ENCODE measurements at regions not wholly inside any gene's neighbourhood (a gene's known extent, or its start where the extent isn't known, plus 50 kb on each side); places are given as distances from the start of the nearest gene placed in this dataset.

- H3K23ac ChIP-seq (ENCODE audit: low read length): no peak overlapping the region
- H2BK5ac ChIP-seq (ENCODE audit: low read depth, low read length, poor library complexity): no peak overlapping the region
- H3K27me3 ChIP-seq (ENCODE audit: insufficient read depth, low read length): no peaks in the 10 kb centered on the region
- H3K4me1 ChIP-seq (ENCODE audit: control insufficient read depth in 1 of 2, insufficient read depth in 2 of 2, low read length in 2 of 2): no peaks in the 10 kb centered on the region
- DNase-seq: no peak
- no peak overlapping the region for H3K4ac ChIP-seq (ENCODE audit: low read depth, low read length)
- H4K12ac ChIP-seq (ENCODE audit: low read depth, low read length): no peak overlapping the region
- no peak overlapping the region for H3K4me2 ChIP-seq (ENCODE audit: low read length)
- no peak overlapping the region for H2AK5ac ChIP-seq (ENCODE audit: low read length)
- WGBS (ENCODE audit: extremely low coverage, insufficient coverage, insufficient read length): no CpG with 5 or more reads among the region's 5 CpGs
- no peaks in the 10 kb centered on the region for H3K79me2 ChIP-seq (ENCODE audit: control insufficient read depth, insufficient read depth, low read length, poor library complexity)
- no peak overlapping the region for H4K8ac ChIP-seq (ENCODE audit: low read depth, low read length)
- no peak overlapping the region for H2BK12ac ChIP-seq (ENCODE audit: low read length)
- H3K18ac ChIP-seq (ENCODE audit: low read length): no peak overlapping the region
- H3K27ac ChIP-seq (ENCODE audit: low read depth, low read length): no peak overlapping the region
- no peak overlapping the region for H3K14ac ChIP-seq (ENCODE audit: low read length)
- no peaks in the 10 kb centered on the region for H3K36me3 ChIP-seq (ENCODE audit: control insufficient read depth in 1 of 2, insufficient read depth in 2 of 2, low read length in 2 of 2)
- H3K79me1 ChIP-seq (ENCODE audit: low read length): no peaks in the 10 kb centered on the region
- no peak overlapping the region for H3K4me3 ChIP-seq (ENCODE audit: low read depth, low read length)
- no peaks in the 10 kb centered on the region for H3K9me3 ChIP-seq (ENCODE audit: insufficient read depth, low read depth, low read length)
- H4K91ac ChIP-seq (ENCODE audit: low read depth, low read length): no peak overlapping the region
- no peak overlapping the region for H3K9ac ChIP-seq (ENCODE audit: low read length)
- H2AFZ ChIP-seq (ENCODE audit: insufficient read depth, low read length, poor library complexity): no peak overlapping the region
- no peak overlapping the region for H2BK120ac ChIP-seq (ENCODE audit: insufficient read depth, low read length, poor library complexity)
These were observed 229.1 kb upstream of the ZFHX3 start for GRCh38 chr16:73277071-73277470.

DNA sequence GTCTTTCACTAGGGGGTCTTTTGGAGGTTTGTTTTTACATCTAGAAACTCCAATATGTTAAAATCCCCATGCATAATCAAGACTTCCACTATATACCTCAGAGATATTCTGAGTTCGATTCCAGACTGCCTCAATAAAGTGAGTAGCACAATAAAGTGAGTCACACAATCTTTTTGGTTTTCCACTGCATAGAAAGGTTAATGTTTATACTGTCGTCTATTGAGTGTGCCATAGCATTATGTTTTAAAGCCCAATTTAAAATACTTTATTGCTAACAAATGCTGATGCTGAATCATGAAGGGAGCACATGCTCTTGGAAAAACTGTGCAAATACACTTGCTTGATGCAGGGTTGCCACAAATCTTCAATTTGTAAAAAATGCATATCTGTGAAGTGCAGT lies 227.5 kb upstream of the ZFHX3 start:
- H3K36me3 ChIP-seq (ENCODE audit: control insufficient read depth in 1 of 2, insufficient read depth in 2 of 2, low read length in 2 of 2): no peaks in the 10 kb centered on the region
- no peak overlapping the region for H2AK5ac ChIP-seq (ENCODE audit: low read length)
- no peak overlapping the region for H3K27ac ChIP-seq (ENCODE audit: low read depth, low read length)
- H4K8ac ChIP-seq (ENCODE audit: low read depth, low read length): no peak overlapping the region
- H3K4ac ChIP-seq (ENCODE audit: low read depth, low read length): no peak overlapping the region
- no peak overlapping the region for H3K23ac ChIP-seq (ENCODE audit: low read length)
- H3K18ac ChIP-seq (ENCODE audit: low read length): no peak overlapping the region
- H4K91ac ChIP-seq (ENCODE audit: low read depth, low read length): no peak overlapping the region
- H3K79me1 ChIP-seq (ENCODE audit: low read length): no peaks in the 10 kb centered on the region
- H3K4me1 ChIP-seq (ENCODE audit: control insufficient read depth in 1 of 2, insufficient read depth in 2 of 2, low read length in 2 of 2): no peaks in the 10 kb centered on the region
- no peaks in the 10 kb centered on the region for H3K9me3 ChIP-seq (ENCODE audit: insufficient read depth, low read depth, low read length)
- no peak for DNase-seq
- no peak overlapping the region for H4K12ac ChIP-seq (ENCODE audit: low read depth, low read length)
- no peak overlapping the region for H2BK5ac ChIP-seq (ENCODE audit: low read depth, low read length, poor library complexity)
- no peak overlapping the region for H2AFZ ChIP-seq (ENCODE audit: insufficient read depth, low read length, poor library complexity)
- no peaks in the 10 kb centered on the region for H3K79me2 ChIP-seq (ENCODE audit: control insufficient read depth, insufficient read depth, low read length, poor library complexity)
- no peak overlapping the region for H2BK120ac ChIP-seq (ENCODE audit: insufficient read depth, low read length, poor library complexity)
- H3K4me2 ChIP-seq (ENCODE audit: low read length): no peak overlapping the region
- H3K4me3 ChIP-seq (ENCODE audit: low read depth, low read length): no peak overlapping the region
- no CpG with 5 or more reads among the region's 2 CpGs for WGBS (ENCODE audit: extremely low coverage, insufficient coverage, insufficient read length)
- H3K9ac ChIP-seq (ENCODE audit: low read length): no peak overlapping the region
- H3K27me3 ChIP-seq (ENCODE audit: insufficient read depth, low read length): no peaks in the 10 kb centered on the region
- H3K14ac ChIP-seq (ENCODE audit: low read length): no peak overlapping the region
- H2BK12ac ChIP-seq (ENCODE audit: low read length): no peak overlapping the region

DNA sequence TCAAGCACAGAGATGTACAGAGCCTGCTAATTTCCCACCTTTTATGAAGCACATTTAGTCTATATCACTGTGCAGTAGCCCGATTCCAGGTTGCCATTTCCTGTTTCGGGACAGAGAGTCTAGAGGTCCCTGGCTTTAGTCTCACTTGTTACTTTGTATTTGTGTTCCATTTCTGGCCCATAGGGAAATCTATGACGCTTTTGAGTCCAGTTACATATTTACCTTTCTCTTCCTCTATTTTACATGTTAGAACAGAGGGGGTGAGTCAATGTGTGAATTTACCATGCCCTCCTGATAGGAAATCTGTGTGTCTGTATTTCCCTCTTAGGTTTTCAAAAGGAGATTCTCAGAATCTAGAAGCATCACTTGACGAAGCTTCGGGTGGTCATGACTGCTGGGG lies 227.1 kb upstream of the ZFHX3 start:
- H3K79me2 ChIP-seq (ENCODE audit: control insufficient read depth, insufficient read depth, low read length, poor library complexity): no peaks in the 10 kb centered on the region
- no peak for DNase-seq
- H2AFZ ChIP-seq (ENCODE audit: insufficient read depth, low read length, poor library complexity): no peak overlapping the region
- no peak overlapping the region for H4K8ac ChIP-seq (ENCODE audit: low read depth, low read length)
- no peak overlapping the region for H3K27ac ChIP-seq (ENCODE audit: low read depth, low read length)
- H3K79me1 ChIP-seq (ENCODE audit: low read length): no peaks in the 10 kb centered on the region
- no peak overlapping the region for H2AK5ac ChIP-seq (ENCODE audit: low read length)
- H3K14ac ChIP-seq (ENCODE audit: low read length): no peak overlapping the region
- H3K36me3 ChIP-seq (ENCODE audit: control insufficient read depth in 1 of 2, insufficient read depth in 2 of 2, low read length in 2 of 2): no peaks in the 10 kb centered on the region
- no peak overlapping the region for H3K4me2 ChIP-seq (ENCODE audit: low read length)
- H4K12ac ChIP-seq (ENCODE audit: low read depth, low read length): no peak overlapping the region
- no peak overlapping the region for H3K4ac ChIP-seq (ENCODE audit: low read depth, low read length)
- H2BK12ac ChIP-seq (ENCODE audit: low read length): no peak overlapping the region
- H3K4me1 ChIP-seq (ENCODE audit: control insufficient read depth in 1 of 2, insufficient read depth in 2 of 2, low read length in 2 of 2): no peaks in the 10 kb centered on the region
- H2BK120ac ChIP-seq (ENCODE audit: insufficient read depth, low read length, poor library complexity): no peak overlapping the region
- WGBS (ENCODE audit: extremely low coverage, insufficient coverage, insufficient read length): no CpG with 5 or more reads among the region's 5 CpGs
- H3K18ac ChIP-seq (ENCODE audit: low read length): no peak overlapping the region
- no peak overlapping the region for H2BK5ac ChIP-seq (ENCODE audit: low read depth, low read length, poor library complexity)
- no peaks in the 10 kb centered on the region for H3K9me3 ChIP-seq (ENCODE audit: insufficient read depth, low read depth, low read length)
- H3K9ac ChIP-seq (ENCODE audit: low read length): no peak overlapping the region
- H4K91ac ChIP-seq (ENCODE audit: low read depth, low read length): no peak overlapping the region
- no peak overlapping the region for H3K23ac ChIP-seq (ENCODE audit: low read length)
- H3K4me3 ChIP-seq (ENCODE audit: low read depth, low read length): no peak overlapping the region
- no peaks in the 10 kb centered on the region for H3K27me3 ChIP-seq (ENCODE audit: insufficient read depth, low read length)

DNA sequence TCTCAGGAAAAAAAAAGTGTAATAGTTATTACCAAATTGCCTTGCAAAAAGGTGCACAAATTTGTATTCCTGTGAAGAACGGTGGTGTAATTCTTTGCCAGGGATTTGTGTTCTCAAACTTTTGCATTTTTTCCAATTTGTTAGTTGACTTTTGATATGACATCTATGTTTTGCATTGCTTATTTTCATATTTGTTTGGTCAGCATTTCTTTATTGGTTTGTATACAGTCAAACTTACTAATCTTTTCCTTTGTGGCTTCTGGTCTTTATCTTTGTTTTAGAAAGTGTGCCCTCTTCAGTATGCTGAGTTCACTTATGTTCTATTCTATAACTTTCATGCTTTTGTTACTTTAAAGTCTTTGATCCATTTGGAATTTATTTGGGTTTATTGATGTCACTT lies 226.2 kb upstream of the ZFHX3 start:
- no peak overlapping the region for H2BK5ac ChIP-seq (ENCODE audit: low read depth, low read length, poor library complexity)
- no peak overlapping the region for H3K18ac ChIP-seq (ENCODE audit: low read length)
- no CpG with 5 or more reads among the region's 1 CpG for WGBS (ENCODE audit: extremely low coverage, insufficient coverage, insufficient read length)

More for the DNA sequence above, 226.2 kb upstream of the ZFHX3 start:
- no peak overlapping the region for H4K12ac ChIP-seq (ENCODE audit: low read depth, low read length)
- H3K79me1 ChIP-seq (ENCODE audit: low read length): no peaks in the 10 kb centered on the region
- H2AFZ ChIP-seq (ENCODE audit: insufficient read depth, low read length, poor library complexity): no peak overlapping the region
- no peak overlapping the region for H4K8ac ChIP-seq (ENCODE audit: low read depth, low read length)
- no peak overlapping the region for H3K4ac ChIP-seq (ENCODE audit: low read depth, low read length)
- H3K36me3 ChIP-seq (ENCODE audit: control insufficient read depth in 1 of 2, insufficient read depth in 2 of 2, low read length in 2 of 2): no peaks in the 10 kb centered on the region
- H3K79me2 ChIP-seq (ENCODE audit: control insufficient read depth, insufficient read depth, low read length, poor library complexity): no peaks in the 10 kb centered on the region
- H3K9ac ChIP-seq (ENCODE audit: low read length): no peak overlapping the region
- H2BK120ac ChIP-seq (ENCODE audit: insufficient read depth, low read length, poor library complexity): no peak overlapping the region
- no peaks in the 10 kb centered on the region for H3K27me3 ChIP-seq (ENCODE audit: insufficient read depth, low read length)
- no peaks in the 10 kb centered on the region for H3K9me3 ChIP-seq (ENCODE audit: insufficient read depth, low read depth, low read length)
- no peak for DNase-seq
- no peak overlapping the region for H3K27ac ChIP-seq (ENCODE audit: low read depth, low read length)
- no peak overlapping the region for H2BK12ac ChIP-seq (ENCODE audit: low read length)
- no peak overlapping the region for H3K4me3 ChIP-seq (ENCODE audit: low read depth, low read length)
- no peak overlapping the region for H2AK5ac ChIP-seq (ENCODE audit: low read length)
- H3K23ac ChIP-seq (ENCODE audit: low read length): no peak overlapping the region
- no peak overlapping the region for H3K4me2 ChIP-seq (ENCODE audit: low read length)
- H3K14ac ChIP-seq (ENCODE audit: low read length): no peak overlapping the region
- H4K91ac ChIP-seq (ENCODE audit: low read depth, low read length): no peak overlapping the region
- H3K4me1 ChIP-seq (ENCODE audit: control insufficient read depth in 1 of 2, insufficient read depth in 2 of 2, low read length in 2 of 2): no peaks in the 10 kb centered on the region
